A549 (cell line): ENCODE measurements at regions not wholly inside any gene's neighbourhood (a gene's known extent, or its start where the extent isn't known, plus 50 kb on each side); places are given as distances from the start of the nearest gene placed in this dataset.

Experiments used
- ATAC-seq, 2 experiments: fragments of 200-7000 bp in 1 of 2; fragments of >200 bp in 1 of 2; cut with Nextera tagmentation in 1 of 2; cut with Tn5 transposase in 1 of 2; 3 replicates each; pipeline versions ENCODE4 v1.8.0 to v1.9.1; 2018 to 2020; ENCODE audit warnings: mild to moderate bottlenecking in 1 of 2, moderate library complexity in 1 of 2
- CTCF ChIA-PET: fragments of 300-600 bp; sonication (Branson Sonifier 250); formaldehyde crosslinking; extraction: SDS; loops from one replicate; lab custom pipeline; 2021; ENCODE audit warnings: antibody characterized with exemption, inconsistent platforms; lab: Yijun Ruan, JAX
- POLR2A ChIA-PET: fragments of 350-600 bp; formaldehyde crosslinking; extraction: SDS; loops from one replicate; lab custom pipeline; 2021; ENCODE audit warnings: antibody characterized with exemption, inconsistent platforms; lab: Yijun Ruan, JAX
- DNase-seq, 2 experiments: peaks; one replicate each; pipeline versions ENCODE4 v3.0.0 to v3.0.0-alpha.2; 2011 to 2016; ENCODE audit warnings: low read depth in 1 of 2, low spot score in 1 of 2
- FAIRE-seq: peaks from 2 replicates; lab custom pipeline; 2011; peaks lifted over from hg19 to GRCh38; lab: Jason Lieb, UNC
- H3K27ac ChIP-seq, 2 experiments: fragments of >200 bp; sonication (Bioruptor Twin); formaldehyde crosslinking; 3 replicates each; pipeline ENCODE4 v1.5.1; 2016 to 2017
- H3K4me1 ChIP-seq: fragments of >200 bp; sonication (Bioruptor Twin); formaldehyde crosslinking; 3 replicates; pipeline ENCODE4 v1.6.1; 2016
- H3K4me2 ChIP-seq: fragments of >200 bp; sonication (Bioruptor Twin); formaldehyde crosslinking; 3 replicates; pipeline ENCODE4 v1.6.1; 2016
- H3K4me3 ChIP-seq: fragments of >200 bp; sonication (Bioruptor Twin); formaldehyde crosslinking; 3 replicates; pipeline ENCODE4 v1.5.1; 2016
- H3K9me3 ChIP-seq: fragments of >200 bp; sonication (Bioruptor Twin); formaldehyde crosslinking; 3 replicates; pipeline ENCODE4 v1.6.1; 2016
- CBX2 ChIP-seq: fragments of 200-600 bp; sonication (generic); IDR thresholded peaks from 2 replicates; pipeline ENCODE4 v1.6.1; 2016; ENCODE audit warnings: low read depth, mild to moderate bottlenecking, borderline replicate concordance
- CEBPB ChIP-seq, 2 experiments: fragments of >200 bp in 1 of 2; sonication (Bioruptor Twin) in 1 of 2; formaldehyde crosslinking in 1 of 2; IDR thresholded peaks; 2 replicates each; pipeline ENCODE4 v1.6.1; 2012 to 2016
- CHD2 ChIP-seq: fragments of 150-350 bp; IDR thresholded peaks from 2 replicates; pipeline ENCODE4 v1.6.1; 2014; ENCODE audit warnings: low read length; ENCODE audit not compliant: partially characterized antibody
- EHF ChIP-seq: fragments of 250-450 bp; sonication (Bioruptor Pico); IDR thresholded peaks from 2 replicates; pipeline ENCODE4 v1.5.0; 2020; ENCODE audit warnings: mild to moderate bottlenecking
- EHMT2 ChIP-seq: fragments of 200-600 bp; sonication (generic); IDR thresholded peaks from 2 replicates; pipeline ENCODE4 v1.6.1; 2016; ENCODE audit warnings: antibody characterized with exemption, low read depth, mild to moderate bottlenecking, moderate library complexity
- EP300 ChIP-seq, 2 experiments: fragments of >200 bp; sonication (Bioruptor Twin); formaldehyde crosslinking; IDR thresholded peaks; 2 replicates in 1 of 2; 3 replicates in 1 of 2; pipeline ENCODE4 v1.6.1; 2016 to 2017
- ESRRA ChIP-seq: fragments of 150-350 bp; IDR thresholded peaks from 2 replicates; pipeline ENCODE4 v1.6.1; 2014; ENCODE audit warnings: mild to moderate bottlenecking, low read length, borderline replicate concordance
- FOSL2 ChIP-seq, 2 experiments: fragments of 450-650 bp in 1 of 2; fragments of >200 bp in 1 of 2; sonication (Bioruptor Twin) in 1 of 2; formaldehyde crosslinking; IDR thresholded peaks; 2 replicates each; pipeline versions ENCODE4 v1.5.0 to v1.6.1; 2016 to 2020; ENCODE audit warnings: mild to moderate bottlenecking in 1 of 2, moderate library complexity in 1 of 2
- FOXS1 ChIP-seq: fragments of 250-450 bp; sonication (Bioruptor Pico); IDR thresholded peaks from 2 replicates; pipeline ENCODE4 v1.5.0; 2020; ENCODE audit warnings: mild to moderate bottlenecking, moderate library complexity
- GATA3 ChIP-seq: IDR thresholded peaks from 2 replicates; pipeline ENCODE4 v1.6.1; 2012; ENCODE audit warnings: borderline replicate concordance
- HEYL ChIP-seq: fragments of 250-450 bp; sonication (Bioruptor Pico); IDR thresholded peaks from 2 replicates; pipeline ENCODE4 v1.8.0; 2021; ENCODE audit warnings: mild to moderate bottlenecking, moderate library complexity
- HOXA7 ChIP-seq: fragments of 250-450 bp; sonication (Bioruptor Pico); IDR thresholded peaks from 2 replicates; pipeline ENCODE4 v1.5.0; 2020; ENCODE audit warnings: mild to moderate bottlenecking, moderate library complexity
- HOXB13 ChIP-seq: fragments of 250-450 bp; sonication (Bioruptor Pico); IDR thresholded peaks from 2 replicates; pipeline ENCODE4 v1.5.0; 2020; ENCODE audit warnings: low read depth, mild to moderate bottlenecking, moderate library complexity
- HOXB5 ChIP-seq: fragments of 250-450 bp; sonication (Bioruptor Pico); IDR thresholded peaks from 2 replicates; pipeline ENCODE4 v1.5.0; 2020; ENCODE audit warnings: mild to moderate bottlenecking, moderate library complexity
- JUN ChIP-seq, 2 experiments: fragments of >200 bp; sonication (Bioruptor Twin); formaldehyde crosslinking; IDR thresholded peaks; 2 replicates in 1 of 2; 3 replicates in 1 of 2; pipeline ENCODE4 v1.6.1; 2016 to 2017
- JUNB ChIP-seq: fragments of >200 bp; sonication (Bioruptor Twin); formaldehyde crosslinking; IDR thresholded peaks from 2 replicates; pipeline ENCODE4 v1.6.1; 2016
- KDM1A ChIP-seq: fragments of 200-600 bp; sonication (generic); IDR thresholded peaks from 2 replicates; pipeline ENCODE4 v1.6.1; 2016; ENCODE audit warnings: low read depth, mild to moderate bottlenecking
- MYC ChIP-seq: IDR thresholded peaks from 2 replicates; pipeline ENCODE4 v1.6.1; 2012; ENCODE audit warnings: mild to moderate bottlenecking, inconsistent platforms, low read length, improper control_type of control experiment, borderline replicate concordance
- NPAS2 ChIP-seq: fragments of 250-450 bp; sonication (Bioruptor Pico); IDR thresholded peaks from 2 replicates; pipeline ENCODE4 v1.8.0; 2022; ENCODE audit warnings: mild to moderate bottlenecking, moderate library complexity, borderline replicate concordance
- POLR2A ChIP-seq: IDR thresholded peaks from 2 replicates; pipeline ENCODE4 v1.6.1; 2012; ENCODE audit warnings: mild to moderate bottlenecking, low read length
- RAD21 ChIP-seq, 2 experiments: fragments of >200 bp in 1 of 2; sonication (Bioruptor Twin) in 1 of 2; formaldehyde crosslinking in 1 of 2; IDR thresholded peaks in 1 of 2; conservative IDR thresholded peaks in 1 of 2; 2 replicates in 1 of 2; 3 replicates in 1 of 2; pipeline ENCODE4 v1.6.1; 2012 to 2018; ENCODE audit warnings: inconsistent platforms in 1 of 2
- TFCP2L1 ChIP-seq: fragments of 250-450 bp; sonication (Bioruptor Pico); IDR thresholded peaks from 2 replicates; pipeline ENCODE4 v1.5.0; 2021; ENCODE audit warnings: mild to moderate bottlenecking
- WGBS: methylation state at CpG from one replicate; pipeline ENCODE4 v1.1.6; 2017; ENCODE audit errors: missing lambda C conversion rate; 5-methylcytosine and 5-hydroxymethylcytosine counted together
- TF ChIP-seq, protein P1 (sequence below): IDR thresholded peaks from 2 replicates; pipeline ENCODE4 v1.6.1; 2012; ENCODE audit warnings: low read depth, borderline replicate concordance
- TF ChIP-seq, protein P2 (sequence below): fragments of >200 bp; sonication (Bioruptor Twin); formaldehyde crosslinking; IDR thresholded peaks from 3 replicates; pipeline ENCODE4 v1.5.1; 2016
- TF ChIP-seq, protein P3 (sequence below): IDR thresholded peaks from 2 replicates; pipeline ENCODE4 v1.6.1; 2012
- TF ChIP-seq, protein P4 (sequence below): fragments of 450-650 bp; IDR thresholded peaks from 2 replicates; pipeline ENCODE4 v1.6.1; 2014; ENCODE audit warnings: antibody characterized with exemption

DNA sequence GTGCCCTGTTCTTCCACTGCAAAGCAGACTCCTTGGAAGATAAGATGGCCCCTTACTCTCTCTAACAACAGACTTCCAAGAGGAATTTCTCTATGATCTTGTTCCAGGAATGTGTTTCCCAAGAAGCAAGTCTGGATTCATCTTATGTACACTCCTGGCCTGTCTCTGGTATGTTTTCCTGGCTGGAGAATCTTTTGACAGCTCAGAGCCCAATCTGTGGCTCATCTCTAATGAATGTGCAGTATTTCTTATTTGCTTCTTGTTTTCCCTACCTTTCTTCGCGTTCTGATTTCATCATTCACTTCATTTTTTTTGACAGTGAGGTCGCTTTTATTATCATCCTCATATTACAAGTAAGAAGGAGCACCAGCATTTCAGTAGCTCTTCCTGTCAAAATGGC, 53.0 kb upstream of the PITRM1 start:
- CTCF ChIA-PET, result interaction anchor here (0.6 to 1.2 kb wide), 3 partner anchors 14 to 515 kb away, joined by 3 to 5 read pairs (median 4); no protein-coding TSS in a partner anchor
- ATAC-seq, result peak in 1 of 2 experiments; percentile 62; a peak in 3 of 6 replicates

DNA sequence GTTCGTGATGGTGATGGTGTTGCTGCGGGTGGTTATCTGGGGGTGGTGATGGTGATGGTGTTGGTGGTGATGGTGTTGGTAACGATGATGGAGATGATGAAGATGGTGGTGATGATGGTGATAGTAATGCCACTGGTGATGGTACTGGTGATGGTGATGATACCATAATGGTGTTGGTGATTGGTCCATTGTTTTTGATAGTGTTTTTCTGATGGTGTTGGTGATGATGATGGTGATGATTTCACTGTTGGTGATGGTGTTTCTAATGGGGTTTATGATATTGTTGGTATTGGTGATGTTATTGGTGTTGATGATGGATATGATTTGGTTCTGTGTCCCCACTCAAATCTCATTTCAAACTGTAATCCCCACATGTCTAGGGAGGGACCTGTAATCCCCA, 51.7 kb upstream of the PITRM1 start:
- 0 out of 6 replicates have a peak overlapping the region, but pooled peaks of 1 of the 2 experiments have one; percentile 2 for H3K27ac ChIP-seq
- H3K4me1 ChIP-seq, result peaks cover 32% of the 10 kb centered on the region
- no peak overlapping the region for H3K4me2 ChIP-seq
- TF ChIP-seq CEBPB (IDR thresholded peaks at IDR 0.05) (no peak), FOXS1 (CRISPR knock-in tag) (no peak), GATA3 (no peak), HOXA7 (CRISPR knock-in tag) (no peak)
- TF ChIP-seq, all 56 proteins: peak for 0
- no peak overlapping the region for H3K4me3 ChIP-seq
- H3K9me3 ChIP-seq, result no peaks in the 10 kb centered on the region
- FAIRE-seq (no peak), DNase-seq (no peak), ATAC-seq (no peak)
- WGBS, result 90% methylated on average over 3 of the region's 3 CpGs
- ChIA-PET CTCF (interaction anchor here (0.8 kb wide), 1 partner anchor 1433 kb away, joined by 3 read pairs; no protein-coding TSS in a partner anchor), POLR2A (no interaction called here)

More for the DNA sequence above, 53.0 kb upstream of the PITRM1 start:
- TF ChIP-seq TFCP2L1 (CRISPR knock-in tag), result no peak
- TF ChIP-seq, protein P1, sequence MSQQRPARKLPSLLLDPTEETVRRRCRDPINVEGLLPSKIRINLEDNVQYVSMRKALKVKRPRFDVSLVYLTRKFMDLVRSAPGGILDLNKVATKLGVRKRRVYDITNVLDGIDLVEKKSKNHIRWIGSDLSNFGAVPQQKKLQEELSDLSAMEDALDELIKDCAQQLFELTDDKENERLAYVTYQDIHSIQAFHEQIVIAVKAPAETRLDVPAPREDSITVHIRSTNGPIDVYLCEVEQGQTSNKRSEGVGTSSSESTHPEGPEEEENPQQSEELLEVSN, result no peak
- peak; percentile 44; the same call in 1 of the 2 replicates for TF ChIP-seq FOSL2 (IDR thresholded peaks at IDR 0.05)
- TF ChIP-seq FOSL2 (CRISPR knock-in tag; IDR thresholded peaks at IDR 0.05), result peak; percentile 42
- TF ChIP-seq JUNB, result peak; percentile 61; the same call in 1 of the 2 replicates
- peak in 1 of 2 experiments; percentile 72; a peak in 2 of 4 replicates for TF ChIP-seq CEBPB (IDR thresholded peaks at IDR 0.05)
- 0 out of 5 replicates have a peak, but pooled peaks of 1 of the 2 experiments have one; percentile 24 for TF ChIP-seq JUN (IDR thresholded peaks at IDR 0.05)
- no peak for TF ChIP-seq RAD21 (conservative IDR thresholded peaks at IDR 0.05 in 1 of 2, IDR thresholded peaks at IDR 0.05 in 1 of 2)
- TF ChIP-seq GATA3, result peak; percentile 52; the same call in 1 of the 2 replicates
- TF ChIP-seq, protein P2, sequence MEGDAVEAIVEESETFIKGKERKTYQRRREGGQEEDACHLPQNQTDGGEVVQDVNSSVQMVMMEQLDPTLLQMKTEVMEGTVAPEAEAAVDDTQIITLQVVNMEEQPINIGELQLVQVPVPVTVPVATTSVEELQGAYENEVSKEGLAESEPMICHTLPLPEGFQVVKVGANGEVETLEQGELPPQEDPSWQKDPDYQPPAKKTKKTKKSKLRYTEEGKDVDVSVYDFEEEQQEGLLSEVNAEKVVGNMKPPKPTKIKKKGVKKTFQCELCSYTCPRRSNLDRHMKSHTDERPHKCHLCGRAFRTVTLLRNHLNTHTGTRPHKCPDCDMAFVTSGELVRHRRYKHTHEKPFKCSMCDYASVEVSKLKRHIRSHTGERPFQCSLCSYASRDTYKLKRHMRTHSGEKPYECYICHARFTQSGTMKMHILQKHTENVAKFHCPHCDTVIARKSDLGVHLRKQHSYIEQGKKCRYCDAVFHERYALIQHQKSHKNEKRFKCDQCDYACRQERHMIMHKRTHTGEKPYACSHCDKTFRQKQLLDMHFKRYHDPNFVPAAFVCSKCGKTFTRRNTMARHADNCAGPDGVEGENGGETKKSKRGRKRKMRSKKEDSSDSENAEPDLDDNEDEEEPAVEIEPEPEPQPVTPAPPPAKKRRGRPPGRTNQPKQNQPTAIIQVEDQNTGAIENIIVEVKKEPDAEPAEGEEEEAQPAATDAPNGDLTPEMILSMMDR, result no peak
- peak; percentile 14 to 70; a peak in 3 of 5 replicates for TF ChIP-seq EP300 (IDR thresholded peaks at IDR 0.05)
- no peak overlapping the region for H3K4me3 ChIP-seq
- WGBS, result 11% methylated on average over 3 of the region's 3 CpGs
- H3K4me2 ChIP-seq, result peak overlapping the region; percentile 48
- DNase-seq (peak in 1 of 2 experiments; percentile 60), FAIRE-seq (peak; percentile 56)
- POLR2A ChIA-PET, result interaction anchor here (1.0 kb wide), 1 partner anchor 560 kb away, joined by 6 read pairs; the partner anchor contains the start of gene KLF6
- peaks cover 32% of the 10 kb centered on the region for H3K4me1 ChIP-seq
- H3K27ac ChIP-seq, result peak overlapping the region; percentile 67 to 71
- no peaks in the 10 kb centered on the region for H3K9me3 ChIP-seq

DNA sequence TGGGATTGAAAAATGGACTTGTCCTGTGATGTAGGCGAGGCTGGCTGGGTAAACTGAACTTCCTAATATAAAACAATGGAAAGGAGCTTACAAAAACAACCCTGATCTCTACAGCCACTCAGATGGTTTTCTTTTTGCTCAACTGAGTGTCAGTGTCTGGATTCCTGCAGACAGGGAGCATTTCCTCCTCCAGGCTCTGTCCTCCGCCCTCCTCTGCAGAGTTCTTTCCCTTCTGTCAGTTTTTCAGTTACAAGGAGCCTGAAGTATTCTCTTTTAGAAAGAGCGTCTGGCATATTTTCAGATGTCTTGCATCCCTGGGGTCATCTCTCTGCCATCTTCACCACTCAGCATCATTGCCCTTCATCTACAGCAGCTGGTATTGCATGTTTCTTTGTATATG, 50.0 kb upstream of the PITRM1 start:
- no peak overlapping the region for H3K4me3 ChIP-seq
- FAIRE-seq (no peak), ATAC-seq (no peak), DNase-seq (no peak)
- TF ChIP-seq MYC (no peak), POLR2A (no peak), KDM1A (no peak), EHF (CRISPR knock-in tag) (no peak), NPAS2 (CRISPR knock-in tag) (no peak), CBX2 (no peak), EHMT2 (no peak), CEBPB (IDR thresholded peaks at IDR 0.05) (no peak), HOXB5 (CRISPR knock-in tag) (no peak), CHD2 (no peak), HOXB13 (CRISPR knock-in tag) (no peak), HEYL (CRISPR knock-in tag) (no peak), ESRRA (no peak)
- TF ChIP-seq, protein P3, sequence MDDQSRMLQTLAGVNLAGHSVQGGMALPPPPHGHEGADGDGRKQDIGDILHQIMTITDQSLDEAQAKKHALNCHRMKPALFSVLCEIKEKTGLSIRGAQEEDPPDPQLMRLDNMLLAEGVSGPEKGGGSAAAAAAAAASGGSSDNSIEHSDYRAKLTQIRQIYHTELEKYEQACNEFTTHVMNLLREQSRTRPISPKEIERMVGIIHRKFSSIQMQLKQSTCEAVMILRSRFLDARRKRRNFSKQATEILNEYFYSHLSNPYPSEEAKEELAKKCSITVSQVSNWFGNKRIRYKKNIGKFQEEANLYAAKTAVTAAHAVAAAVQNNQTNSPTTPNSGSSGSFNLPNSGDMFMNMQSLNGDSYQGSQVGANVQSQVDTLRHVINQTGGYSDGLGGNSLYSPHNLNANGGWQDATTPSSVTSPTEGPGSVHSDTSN, result no peak
- TF ChIP-seq, protein P4, sequence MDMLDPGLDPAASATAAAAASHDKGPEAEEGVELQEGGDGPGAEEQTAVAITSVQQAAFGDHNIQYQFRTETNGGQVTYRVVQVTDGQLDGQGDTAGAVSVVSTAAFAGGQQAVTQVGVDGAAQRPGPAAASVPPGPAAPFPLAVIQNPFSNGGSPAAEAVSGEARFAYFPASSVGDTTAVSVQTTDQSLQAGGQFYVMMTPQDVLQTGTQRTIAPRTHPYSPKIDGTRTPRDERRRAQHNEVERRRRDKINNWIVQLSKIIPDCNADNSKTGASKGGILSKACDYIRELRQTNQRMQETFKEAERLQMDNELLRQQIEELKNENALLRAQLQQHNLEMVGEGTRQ, result no peak
- H3K9me3 ChIP-seq, result no peaks in the 10 kb centered on the region
- ChIA-PET CTCF (interaction anchor here (0.6 to 1.7 kb wide), 3 partner anchors 14 to 517 kb away, joined by 4 to 5 read pairs (median 4); no protein-coding TSS in a partner anchor), POLR2A (no interaction called here)
- H3K4me1 ChIP-seq, result peaks cover 24% of the 10 kb centered on the region
- no peak overlapping the region for H3K4me2 ChIP-seq
- peak overlapping the region in 1 of 2 experiments; percentile 14; a peak in 1 of 6 replicates for H3K27ac ChIP-seq
- WGBS, result 86% methylated on average over 3 of the region's 3 CpGs
